Tibial nerve (tissue), 3 donors: ENCODE measurements at regions not wholly inside any gene's neighbourhood (a gene's known extent, or its start where the extent isn't known, plus 50 kb on each side); places are given as distances from the start of the nearest gene placed in this dataset.

Experiments
- POLR2A ChIP-seq, 2 donors: fragments of 450-650 bp; IDR thresholded peaks; one replicate each; pipeline ENCODE4 v1.6.1; 2017; ENCODE audit warnings: antibody characterized with exemption in 2 of 2, mild to moderate bottlenecking in 2 of 2, moderate library complexity in 2 of 2
- TF ChIP-seq, protein P1 (sequence below), 5 experiments: fragments of 200-600 bp in 3 of 5; fragments of 450-650 bp in 2 of 5; sonication (generic) in 3 of 5; IDR thresholded peaks; one replicate each; pipeline ENCODE4 v1.5.1; 2016 to 2019; ENCODE audit warnings: antibody characterized with exemption in 5 of 5, mild to moderate bottlenecking in 3 of 5, moderate library complexity in 2 of 5

DNA sequence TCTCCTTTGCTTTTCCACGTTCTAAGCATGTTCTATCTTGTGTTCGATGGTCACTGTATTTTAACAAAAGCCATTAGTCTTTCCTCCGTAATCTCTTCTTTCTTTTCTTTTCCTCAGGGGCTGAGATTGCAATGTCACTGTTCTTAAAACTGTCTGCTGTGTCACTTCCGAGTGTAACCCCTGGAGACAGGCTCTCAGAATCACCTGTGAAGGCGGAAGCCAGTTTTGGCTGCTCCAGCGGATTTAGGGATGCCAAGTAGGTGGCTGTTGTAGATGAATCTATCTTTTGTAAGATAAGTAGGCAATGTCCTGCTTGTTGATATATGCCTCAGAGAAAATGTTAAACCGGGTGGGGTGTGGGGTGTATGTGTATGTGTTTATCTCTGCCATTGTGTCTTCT, 94.7 kb upstream of the L3MBTL4 start:
- TF ChIP-seq, protein P1, sequence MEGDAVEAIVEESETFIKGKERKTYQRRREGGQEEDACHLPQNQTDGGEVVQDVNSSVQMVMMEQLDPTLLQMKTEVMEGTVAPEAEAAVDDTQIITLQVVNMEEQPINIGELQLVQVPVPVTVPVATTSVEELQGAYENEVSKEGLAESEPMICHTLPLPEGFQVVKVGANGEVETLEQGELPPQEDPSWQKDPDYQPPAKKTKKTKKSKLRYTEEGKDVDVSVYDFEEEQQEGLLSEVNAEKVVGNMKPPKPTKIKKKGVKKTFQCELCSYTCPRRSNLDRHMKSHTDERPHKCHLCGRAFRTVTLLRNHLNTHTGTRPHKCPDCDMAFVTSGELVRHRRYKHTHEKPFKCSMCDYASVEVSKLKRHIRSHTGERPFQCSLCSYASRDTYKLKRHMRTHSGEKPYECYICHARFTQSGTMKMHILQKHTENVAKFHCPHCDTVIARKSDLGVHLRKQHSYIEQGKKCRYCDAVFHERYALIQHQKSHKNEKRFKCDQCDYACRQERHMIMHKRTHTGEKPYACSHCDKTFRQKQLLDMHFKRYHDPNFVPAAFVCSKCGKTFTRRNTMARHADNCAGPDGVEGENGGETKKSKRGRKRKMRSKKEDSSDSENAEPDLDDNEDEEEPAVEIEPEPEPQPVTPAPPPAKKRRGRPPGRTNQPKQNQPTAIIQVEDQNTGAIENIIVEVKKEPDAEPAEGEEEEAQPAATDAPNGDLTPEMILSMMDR (IDR thresholded peaks at IDR 0.05): no peak
- no peak for TF ChIP-seq POLR2A (IDR thresholded peaks at IDR 0.05)
